Fibroblast of mammary gland (primary cell): ENCODE measurements at regions not wholly inside any gene's neighbourhood (a gene's known extent, or its start where the extent isn't known, plus 50 kb on each side); places are given as distances from the start of the nearest gene placed in this dataset.

Source experiments
- DNase-seq: peaks from one replicate; pipeline ENCODE4 v3.0.0-alpha.2; 2010; ENCODE audit warnings: low read depth
- H3K4me3 ChIP-seq: 2 replicates; pipeline ENCODE4 v1.5.1; 2011; ENCODE audit warnings: low read depth, mild to moderate bottlenecking, low read length, moderate library complexity; ENCODE audit not compliant: control insufficient read depth
- TF ChIP-seq, protein P1 (sequence below): conservative IDR thresholded peaks from 2 replicates; pipeline ENCODE4 v1.5.1; 2011; ENCODE audit warnings: low read depth, low read length, inconsistent platforms; ENCODE audit not compliant: control insufficient read depth, insufficient read depth

GRCh38 chr16:5730783-5731182 lies 633.2 kb upstream of the EEF2KMT start:
- TF ChIP-seq, protein P1, sequence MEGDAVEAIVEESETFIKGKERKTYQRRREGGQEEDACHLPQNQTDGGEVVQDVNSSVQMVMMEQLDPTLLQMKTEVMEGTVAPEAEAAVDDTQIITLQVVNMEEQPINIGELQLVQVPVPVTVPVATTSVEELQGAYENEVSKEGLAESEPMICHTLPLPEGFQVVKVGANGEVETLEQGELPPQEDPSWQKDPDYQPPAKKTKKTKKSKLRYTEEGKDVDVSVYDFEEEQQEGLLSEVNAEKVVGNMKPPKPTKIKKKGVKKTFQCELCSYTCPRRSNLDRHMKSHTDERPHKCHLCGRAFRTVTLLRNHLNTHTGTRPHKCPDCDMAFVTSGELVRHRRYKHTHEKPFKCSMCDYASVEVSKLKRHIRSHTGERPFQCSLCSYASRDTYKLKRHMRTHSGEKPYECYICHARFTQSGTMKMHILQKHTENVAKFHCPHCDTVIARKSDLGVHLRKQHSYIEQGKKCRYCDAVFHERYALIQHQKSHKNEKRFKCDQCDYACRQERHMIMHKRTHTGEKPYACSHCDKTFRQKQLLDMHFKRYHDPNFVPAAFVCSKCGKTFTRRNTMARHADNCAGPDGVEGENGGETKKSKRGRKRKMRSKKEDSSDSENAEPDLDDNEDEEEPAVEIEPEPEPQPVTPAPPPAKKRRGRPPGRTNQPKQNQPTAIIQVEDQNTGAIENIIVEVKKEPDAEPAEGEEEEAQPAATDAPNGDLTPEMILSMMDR: no peak
- H3K4me3 ChIP-seq: no peak overlapping the region
- DNase-seq: no peak

DNA sequence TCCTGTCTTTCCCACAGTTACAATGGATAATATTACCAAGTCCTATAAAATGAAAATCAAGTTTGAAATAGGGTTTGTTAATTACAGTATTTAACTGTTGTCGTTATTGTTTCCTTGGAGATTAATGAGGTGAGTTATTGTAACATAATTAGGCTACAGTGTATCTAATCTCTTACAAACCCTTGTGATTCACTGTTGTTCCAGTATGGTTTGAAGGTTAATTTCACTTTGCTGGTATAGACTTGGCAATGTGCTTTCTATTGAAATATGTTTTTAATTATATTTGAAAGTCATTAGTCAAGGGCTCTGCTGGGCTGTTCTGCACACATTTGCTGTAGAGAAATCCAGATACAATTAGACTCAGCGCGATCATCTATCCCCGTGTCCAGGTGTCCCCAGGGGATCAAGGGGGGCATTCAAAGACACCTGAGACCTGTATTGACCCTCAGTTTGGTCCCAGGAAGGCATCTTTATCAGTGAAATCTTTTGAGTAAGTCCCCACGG lies 624.6 kb upstream of the EEF2KMT start:
- TF ChIP-seq, protein P1: no peak
- no peak overlapping the region for H3K4me3 ChIP-seq
- DNase-seq: no peak

- no peak for DNase-seq
- TF ChIP-seq, protein P1: no peak
- H3K4me3 ChIP-seq: no peak overlapping the region
Observed at GRCh38 chr16:5715155-5715554, 617.6 kb upstream of the EEF2KMT start.

- DNase-seq: no peak
Observed at GRCh38 chr16:5709889-5710288, 612.3 kb upstream of the EEF2KMT start.

DNA sequence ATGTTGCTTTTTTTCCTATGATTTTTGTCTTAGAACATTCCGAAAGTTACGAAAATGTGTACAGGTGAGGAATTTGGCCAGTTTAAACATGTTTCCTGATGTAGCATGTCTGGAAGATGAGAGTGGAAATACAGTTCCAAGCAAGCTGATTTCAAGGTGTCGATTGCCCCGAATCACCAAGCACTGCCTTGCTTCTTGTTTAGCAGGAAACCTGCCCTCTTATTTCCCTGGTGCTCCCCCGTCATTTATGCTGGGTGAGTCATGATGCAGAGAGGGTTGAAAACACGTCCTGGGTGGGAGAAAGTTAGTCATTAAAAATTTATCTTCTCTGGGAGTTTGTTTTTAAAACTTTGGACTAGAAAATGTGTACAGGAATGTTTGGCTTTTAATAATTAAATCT lies 608.6 kb upstream of the EEF2KMT start:
- no peak for DNase-seq
- H3K4me3 ChIP-seq: no peak overlapping the region
- TF ChIP-seq, protein P1: no peak

More at GRCh38 chr16:5709889-5710288, 612.3 kb upstream of the EEF2KMT start:
- TF ChIP-seq, protein P1: no peak
- H3K4me3 ChIP-seq: no peak overlapping the region

DNA sequence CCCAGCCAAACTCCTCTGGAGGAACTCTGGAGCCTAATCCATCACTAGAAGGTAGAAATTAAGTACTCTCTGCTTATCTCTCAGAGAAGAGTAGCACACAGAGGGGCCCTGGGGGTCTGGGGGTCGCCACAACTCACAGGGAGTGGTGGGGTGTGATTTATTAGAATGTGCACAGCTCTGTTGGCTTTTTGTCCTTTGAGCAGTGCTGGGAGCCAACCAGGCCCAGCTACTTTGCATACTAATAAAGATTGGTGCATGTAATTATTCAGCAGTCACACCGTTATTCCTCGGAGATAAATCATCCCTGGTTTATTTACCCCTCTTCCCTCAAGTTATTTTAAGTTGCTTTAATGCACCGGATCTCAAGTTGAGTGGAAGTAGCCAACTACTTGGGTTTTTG lies 606.7 kb upstream of the EEF2KMT start:
- H3K4me3 ChIP-seq: no peak overlapping the region
- TF ChIP-seq, protein P1: no peak
- no peak for DNase-seq

DNA sequence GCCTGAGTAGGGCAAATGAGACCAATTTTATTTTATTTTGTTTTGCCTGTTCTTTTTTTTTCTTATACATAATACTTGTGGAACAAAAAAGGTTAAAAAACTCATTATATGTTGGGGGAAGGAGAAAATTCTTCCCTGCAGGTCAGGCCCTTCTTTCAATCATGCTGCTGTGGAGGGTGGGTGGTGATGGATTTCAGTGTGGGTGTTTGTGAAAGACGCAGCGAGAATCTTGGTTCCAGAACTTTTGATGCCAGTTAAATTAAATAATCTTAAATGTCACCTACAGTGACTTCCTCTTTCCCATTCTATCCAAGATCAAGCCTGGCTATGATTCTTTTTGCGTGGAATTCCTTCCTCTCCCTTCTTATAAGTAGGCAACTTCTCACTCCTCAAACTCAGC lies 595.8 kb upstream of the EEF2KMT start:
- TF ChIP-seq, protein P1: no peak
- no peak overlapping the region for H3K4me3 ChIP-seq
- no peak for DNase-seq
